Stomach (tissue), 4 donors: ENCODE measurements at regions not wholly inside any gene's neighbourhood (a gene's known extent, or its start where the extent isn't known, plus 50 kb on each side); places are given as distances from the start of the nearest gene placed in this dataset.

Experiments
- POLR2A ChIP-seq, 4 donors: fragments of 450-650 bp; IDR thresholded peaks; one replicate each; pipeline ENCODE4 v1.6.1; 2016; ENCODE audit warnings: antibody characterized with exemption in 4 of 4, control low read depth in 2 of 4, mild to moderate bottlenecking in 1 of 4, moderate library complexity in 1 of 4
- POLR2AphosphoS5 ChIP-seq, 3 donors: sonication (generic); formaldehyde crosslinking; IDR thresholded peaks; one replicate each; pipeline ENCODE4 v1.6.1; 2016; ENCODE audit warnings: antibody characterized with exemption in 3 of 3

DNA sequence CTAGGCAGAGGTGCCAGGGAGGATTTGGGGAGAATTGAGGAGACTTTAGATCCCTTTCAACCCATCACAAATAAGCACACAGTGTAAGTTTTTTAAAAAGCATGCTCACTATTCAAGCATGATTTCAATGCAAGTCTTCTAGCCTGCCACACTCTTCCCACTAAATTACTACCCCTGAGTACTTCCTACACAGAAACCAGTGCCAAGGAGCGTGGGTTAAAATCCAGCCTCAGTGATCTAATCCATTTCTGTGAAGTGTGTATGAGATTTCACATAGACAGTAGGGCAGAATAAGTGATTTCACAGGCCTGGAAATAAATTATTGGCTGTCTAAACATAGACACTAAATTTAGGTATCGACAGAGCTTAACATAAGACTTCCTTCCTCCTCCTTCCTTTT lies 142.9 kb upstream of the ATP1B1 start:
- TF ChIP-seq POLR2A (IDR thresholded peaks at IDR 0.05) (no peak), POLR2AphosphoS5 (IDR thresholded peaks at IDR 0.05) (no peak)
